PC-9 (cell line): ENCODE measurements at regions not wholly inside any gene's neighbourhood (a gene's known extent, or its start where the extent isn't known, plus 50 kb on each side); places are given as distances from the start of the nearest gene placed in this dataset.

Experiments
- BruUV-seq: library from RNA; stranded (reverse); fragments of 400-500 nt; replicated peaks from 2 replicates; lab custom pipeline; 2021; lab: Mats Ljungman, UMichigan
- CTCF ChIA-PET: fragments of 300-600 bp; sonication (Branson Sonifier 250); formaldehyde crosslinking; loops from one replicate; lab custom pipeline; 2022; ENCODE audit warnings: antibody characterized with exemption; lab: Charles Lee
- POLR2A ChIA-PET: fragments of 300-600 bp; sonication (Branson Sonifier 250); formaldehyde crosslinking; loops from one replicate; lab custom pipeline; 2022; ENCODE audit warnings: antibody characterized with exemption; ENCODE audit not compliant: unreplicated experiment; lab: Charles Lee
- DNase-seq, 2 experiments: peaks; one replicate each; pipeline versions ENCODE4 v3.0.0 to v3.0.0-alpha.2; 2015 to 2022; ENCODE audit warnings: mixed read lengths in 1 of 2
- H2AFZ ChIP-seq: fragments of 200-600 bp; sonication (generic); 2 replicates; pipeline ENCODE4 v1.8.1; 2017; ENCODE audit warnings: antibody characterized with exemption
- H3F3A ChIP-seq: fragments of 200-600 bp; sonication (generic); 2 replicates; pipeline ENCODE4 v1.8.1; 2017; ENCODE audit warnings: antibody characterized with exemption, mild to moderate bottlenecking, low read depth; ENCODE audit not compliant: insufficient read depth
- H3K27ac ChIP-seq: fragments of 200-600 bp; sonication (generic); 2 replicates; pipeline ENCODE4 v1.6.1; 2016; ENCODE audit warnings: mixed run types
- H3K27me3 ChIP-seq: fragments of 200-600 bp; sonication (generic); 2 replicates; pipeline ENCODE4 v1.6.1; 2016; ENCODE audit warnings: low read depth, mixed run types; ENCODE audit not compliant: insufficient read depth
- H3K36me3 ChIP-seq: fragments of 200-600 bp; sonication (generic); 2 replicates; pipeline ENCODE4 v1.6.1; 2016; ENCODE audit warnings: low read depth, mixed run types
- H3K4me1 ChIP-seq: fragments of 200-600 bp; sonication (generic); replicated peaks from 2 replicates; pipeline ENCODE4 v1.6.1; 2016; ENCODE audit warnings: mixed run types; ENCODE audit not compliant: insufficient read depth
- H3K4me2 ChIP-seq: fragments of 200-600 bp; sonication (generic); 2 replicates; pipeline ENCODE4 v1.6.1; 2017; ENCODE audit warnings: mixed run types
- H3K4me3 ChIP-seq: fragments of 200-600 bp; sonication (generic); 2 replicates; pipeline ENCODE4 v1.6.1; 2016; ENCODE audit warnings: mixed run types
- H3K79me2 ChIP-seq: fragments of 200-600 bp; sonication (generic); 2 replicates; pipeline ENCODE4 v1.6.1; 2017; ENCODE audit warnings: low read depth, mixed run types
- H3K9me2 ChIP-seq: fragments of 200-600 bp; sonication (generic); 2 replicates; pipeline ENCODE4 v1.8.1; 2017; ENCODE audit warnings: mild to moderate bottlenecking; ENCODE audit not compliant: insufficient read depth
- H3K9me3 ChIP-seq: fragments of 200-600 bp; sonication (generic); 2 replicates; pipeline ENCODE4 v1.8.1; 2016; ENCODE audit warnings: low read depth; ENCODE audit not compliant: insufficient read depth
- H4K20me1 ChIP-seq: fragments of 200-600 bp; sonication (generic); 2 replicates; pipeline ENCODE4 v1.8.1; 2017; ENCODE audit not compliant: insufficient read depth
- CTCF ChIP-seq: fragments of 200-600 bp; sonication (generic); conservative IDR thresholded peaks from 2 replicates; pipeline ENCODE4 v1.6.1; 2017; ENCODE audit warnings: mixed run types, antibody characterized with exemption, mild to moderate bottlenecking, moderate library complexity
- EZH2 ChIP-seq: fragments of 200-600 bp; sonication (generic); IDR thresholded peaks from 2 replicates; pipeline ENCODE4 v1.8.0; 2017; ENCODE audit warnings: antibody characterized with exemption, low read depth
- intact Hi-C: fragments of 100-400 bp; cut with micrococcal nuclease; formaldehyde crosslinking; loops from one replicate; pipeline ENCODE4 v1.10.0; 2022; ENCODE audit not compliant: unreplicated experiment

GRCh38 chr2:235413064-235413463 lies 80.8 kb upstream of the AGAP1 start:
- Histone ChIP-seq H3K27me3 (no peaks in the 10 kb centered on the region), H3F3A (no peaks in the 10 kb centered on the region), H3K79me2 (no peaks in the 10 kb centered on the region), H3K4me1 (no peaks in the 10 kb centered on the region), H3K9me2 (no peaks in the 10 kb centered on the region), H3K4me2 (no peak overlapping the region), H3K9me3 (no peaks in the 10 kb centered on the region), H3K36me3 (no peaks in the 10 kb centered on the region), H4K20me1 (no peaks in the 10 kb centered on the region), H2AFZ (no peak overlapping the region), H3K4me3 (no peak overlapping the region), H3K27ac (no peak overlapping the region)
- ChIA-PET POLR2A (no interaction called here), CTCF (no interaction called here)
- DNase-seq: no peak
- TF ChIP-seq CTCF: no peak
- no peak for TF ChIP-seq EZH2
- BruUV-seq: no TSS peak
- intact Hi-C loops: no loop called here

DNA sequence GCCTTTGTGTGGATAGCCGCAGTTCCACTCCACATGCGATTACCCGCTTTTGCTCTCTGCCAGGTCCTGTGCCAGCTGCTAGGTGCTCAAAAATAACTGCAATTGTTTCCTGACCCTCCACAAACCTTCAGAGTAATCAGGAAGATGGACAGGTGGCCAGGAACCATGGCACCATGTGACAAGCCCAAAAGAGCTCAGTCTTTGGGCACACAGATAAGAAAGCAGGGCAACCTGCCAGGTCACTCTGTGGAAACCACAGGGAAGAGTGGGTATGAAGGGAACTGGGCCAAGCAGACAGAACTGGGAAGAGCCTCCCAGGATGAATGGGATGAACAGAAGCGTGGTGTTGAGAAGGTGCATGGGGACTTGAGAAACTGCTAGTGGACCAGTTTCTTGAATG lies 79.4 kb upstream of the AGAP1 start:
- H3K9me3 ChIP-seq: no peaks in the 10 kb centered on the region
- H3K9me2 ChIP-seq: no peaks in the 10 kb centered on the region
- H3K36me3 ChIP-seq: no peaks in the 10 kb centered on the region
- no peaks in the 10 kb centered on the region for H4K20me1 ChIP-seq
- ChIA-PET POLR2A (no interaction called here), CTCF (no interaction called here)
- TF ChIP-seq EZH2 (no peak), CTCF (no peak)
- no peak overlapping the region for H3K4me3 ChIP-seq
- H3F3A ChIP-seq: no peaks in the 10 kb centered on the region
- intact Hi-C loops: no loop called here
- H3K4me2 ChIP-seq: no peak overlapping the region
- no peak overlapping the region for H2AFZ ChIP-seq
- no peaks in the 10 kb centered on the region for H3K27me3 ChIP-seq
- no peak for DNase-seq
- no peaks in the 10 kb centered on the region for H3K79me2 ChIP-seq
- no peaks in the 10 kb centered on the region for H3K4me1 ChIP-seq
- no peak overlapping the region for H3K27ac ChIP-seq
- no TSS peak for BruUV-seq

- Histone ChIP-seq H4K20me1 (no peaks in the 10 kb centered on the region), H3K4me2 (no peak overlapping the region), H3K4me3 (no peak overlapping the region), H3F3A (no peaks in the 10 kb centered on the region), H3K79me2 (no peaks in the 10 kb centered on the region), H3K4me1 (peaks cover 9% of the 10 kb centered on the region), H3K27ac (no peak overlapping the region), H3K9me2 (no peaks in the 10 kb centered on the region), H3K9me3 (no peaks in the 10 kb centered on the region), H3K36me3 (no peaks in the 10 kb centered on the region), H3K27me3 (no peaks in the 10 kb centered on the region), H2AFZ (no peak overlapping the region)
- DNase-seq: no peak
- BruUV-seq: no TSS peak
- intact Hi-C loops: no loop called here
- TF ChIP-seq CTCF (no peak), EZH2 (no peak)
- CTCF ChIA-PET: no interaction called here
- POLR2A ChIA-PET: interaction anchor here (0.6 to 0.7 kb wide), 2 partner anchors 9 to 16 kb away, joined by 4 to 5 read pairs; no protein-coding TSS in a partner anchor
Measured at GRCh38 chr2:235416858-235417499, 76.9 kb upstream of the AGAP1 start.
